Body of pancreas (tissue), 4 donors: ENCODE measurements at regions not wholly inside any gene's neighbourhood (a gene's known extent, or its start where the extent isn't known, plus 50 kb on each side); places are given as distances from the start of the nearest gene placed in this dataset.

Experiments
- CTCF ChIP-seq, 7 experiments: fragments of 450-650 bp in 4 of 7; fragments of 200-600 bp in 3 of 7; sonication (generic) in 3 of 7; IDR thresholded peaks; one replicate each; pipeline ENCODE4 v1.5.1; 2016 to 2019; ENCODE audit warnings: antibody characterized with exemption in 7 of 7
- POLR2A ChIP-seq, 3 donors: fragments of 450-650 bp; IDR thresholded peaks; one replicate each; pipeline ENCODE4 v1.6.1; 2016; ENCODE audit warnings: antibody characterized with exemption in 3 of 3, mild to moderate bottlenecking in 2 of 3

- TF ChIP-seq POLR2A (IDR thresholded peaks at IDR 0.05) (no peak), CTCF (IDR thresholded peaks at IDR 0.05) (no peak)
Measured at GRCh38 chr11:96459751-96460150, 69.9 kb downstream of the JRKL start.
